ENCODE measurements at regions not wholly inside any gene's neighbourhood (a gene's known extent, or its start where the extent isn't known, plus 50 kb on each side); places are given as distances from the start of the nearest gene placed in this dataset.
"Not testable (repeated sequence)": the region's sequence is repeated elsewhere in the genome, so short reads cannot be mapped to it uniquely, and the experiment has no call there.

DNA sequence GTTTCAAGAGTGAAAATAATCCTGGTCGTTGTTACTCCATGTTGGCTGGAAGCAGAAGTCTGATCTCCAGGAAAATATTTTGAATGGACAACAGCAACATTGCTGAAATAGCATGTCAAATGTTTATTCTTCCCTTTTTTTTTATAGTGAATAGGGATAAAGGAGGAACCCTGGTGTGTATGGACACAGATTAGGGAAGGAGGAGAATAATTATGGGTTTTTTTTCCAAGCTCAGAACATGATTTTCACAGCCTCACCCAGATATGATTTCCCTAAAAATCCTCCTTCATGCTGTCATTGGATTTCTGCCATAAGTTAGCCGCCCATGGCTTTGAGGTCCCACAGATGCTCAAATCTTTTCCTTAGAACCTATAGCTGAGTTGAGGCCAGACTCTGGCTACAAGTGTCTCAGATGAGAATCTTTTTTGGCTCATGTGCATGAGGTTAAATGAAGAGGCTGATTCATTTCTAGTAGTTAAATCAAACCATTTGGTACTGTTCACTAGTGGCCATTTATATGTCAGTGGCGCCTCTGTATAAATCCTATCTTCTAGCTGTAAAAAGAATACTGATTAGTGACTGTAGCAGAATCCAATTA is 65.5 kb upstream of the LIFR start:
- TF ChIP-seq, protein P1, sequence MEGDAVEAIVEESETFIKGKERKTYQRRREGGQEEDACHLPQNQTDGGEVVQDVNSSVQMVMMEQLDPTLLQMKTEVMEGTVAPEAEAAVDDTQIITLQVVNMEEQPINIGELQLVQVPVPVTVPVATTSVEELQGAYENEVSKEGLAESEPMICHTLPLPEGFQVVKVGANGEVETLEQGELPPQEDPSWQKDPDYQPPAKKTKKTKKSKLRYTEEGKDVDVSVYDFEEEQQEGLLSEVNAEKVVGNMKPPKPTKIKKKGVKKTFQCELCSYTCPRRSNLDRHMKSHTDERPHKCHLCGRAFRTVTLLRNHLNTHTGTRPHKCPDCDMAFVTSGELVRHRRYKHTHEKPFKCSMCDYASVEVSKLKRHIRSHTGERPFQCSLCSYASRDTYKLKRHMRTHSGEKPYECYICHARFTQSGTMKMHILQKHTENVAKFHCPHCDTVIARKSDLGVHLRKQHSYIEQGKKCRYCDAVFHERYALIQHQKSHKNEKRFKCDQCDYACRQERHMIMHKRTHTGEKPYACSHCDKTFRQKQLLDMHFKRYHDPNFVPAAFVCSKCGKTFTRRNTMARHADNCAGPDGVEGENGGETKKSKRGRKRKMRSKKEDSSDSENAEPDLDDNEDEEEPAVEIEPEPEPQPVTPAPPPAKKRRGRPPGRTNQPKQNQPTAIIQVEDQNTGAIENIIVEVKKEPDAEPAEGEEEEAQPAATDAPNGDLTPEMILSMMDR (IDR thresholded peaks at IDR 0.05), result no peak
- no peak for DNase-seq
- peaks cover 3 to 20% (median 7%) of the 10 kb centered on the region in 7 donors for H3K9me3 Mint-ChIP-seq
- peaks cover 0 to 2% (median 2%) of the 10 kb centered on the region in 3 donors for H3K27me3 Mint-ChIP-seq (ENCODE audit: low read depth in 3 of 3)
- no peak overlapping the region for H3K27ac Mint-ChIP-seq
- no peaks in the 10 kb centered on the region for H4K20me1 ChIP-seq (ENCODE audit: insufficient read depth, low read length)
- peaks cover 0 to 2% of the 10 kb centered on the region in 2 donors for H3K27me3 ChIP-seq (ENCODE audit: control insufficient read depth in 2 of 2, insufficient read depth in 2 of 2, low read length in 2 of 2)
- H3K9ac ChIP-seq (ENCODE audit: insufficient read depth, low read length, poor library complexity, severe bottlenecking), result no peak overlapping the region
- no peaks in the 10 kb centered on the region for H3K36me3 Mint-ChIP-seq
- H3K4me1 Mint-ChIP-seq, result no peaks in the 10 kb centered on the region
- no peak overlapping the region for H3K4me2 ChIP-seq (replicated peaks; ENCODE audit: extremely low read depth, low read length, poor library complexity, severe bottlenecking)
- H2AFZ ChIP-seq (ENCODE audit: insufficient read depth, low read depth, low read length, poor library complexity, severe bottlenecking), result no peak overlapping the region
- H3K9me3 ChIP-seq (replicated peaks in 1 of 2; ENCODE audit: control insufficient read depth in 1 of 2, insufficient read depth in 1 of 2, low read length in 2 of 2), result peaks cover 6 to 7% of the 10 kb centered on the region in 2 donors
- H3K4me3 ChIP-seq (replicated peaks in 1 of 3; ENCODE audit: low read depth in 2 of 3, low read length in 3 of 3), result no peak overlapping the region
- intact Hi-C loops (cut with micrococcal nuclease), result no loop called here
- no CpG with 5 or more reads among the region's 3 CpGs for WGBS (ENCODE audit: insufficient coverage)
- no peak overlapping the region for H3K27ac ChIP-seq (ENCODE audit: low read depth in 1 of 2, low read length in 2 of 2)
- H3K4me1 ChIP-seq (ENCODE audit: control insufficient read depth in 1 of 2, insufficient read depth in 2 of 2, low read length in 2 of 2), result no peaks in the 10 kb centered on the region
- H3K4me3 Mint-ChIP-seq, result no peak overlapping the region
- H3K36me3 ChIP-seq (replicated peaks in 1 of 2; ENCODE audit: control insufficient read depth in 1 of 2, insufficient read depth in 2 of 2, low read length in 2 of 2), result no peaks in the 10 kb centered on the region
- H3K79me2 ChIP-seq (ENCODE audit: insufficient read depth, low read length), result no peaks in the 10 kb centered on the region

DNA sequence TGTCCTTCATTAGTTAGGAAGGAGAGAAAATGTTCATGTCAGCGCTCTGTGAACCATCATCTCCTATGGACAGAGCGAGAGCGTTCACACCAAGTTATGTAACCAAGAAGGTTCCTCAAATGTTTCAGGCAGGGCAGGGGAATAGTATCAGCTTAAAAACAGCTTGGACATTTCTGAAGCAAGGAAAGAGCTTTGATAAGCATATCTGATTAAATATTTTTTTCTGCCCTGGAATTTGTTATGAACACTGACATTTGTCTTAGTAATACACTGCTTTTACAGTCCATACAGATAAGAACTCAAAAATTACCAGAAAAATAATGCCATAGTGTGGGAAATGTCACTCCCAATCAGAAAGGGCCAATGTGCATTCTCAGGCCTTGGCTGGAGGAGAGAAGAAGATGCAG is 66.3 kb upstream of the LIFR start:
- Histone ChIP-seq H3K36me3 (replicated peaks in 1 of 2; ENCODE audit: control insufficient read depth in 1 of 2, insufficient read depth in 2 of 2, low read length in 2 of 2) (no peaks in the 10 kb centered on the region), H4K20me1 (ENCODE audit: insufficient read depth, low read length) (no peaks in the 10 kb centered on the region), H3K9ac (ENCODE audit: insufficient read depth, low read length, poor library complexity, severe bottlenecking) (no peak overlapping the region), H3K4me1 (ENCODE audit: control insufficient read depth in 1 of 2, insufficient read depth in 2 of 2, low read length in 2 of 2) (no peaks in the 10 kb centered on the region), H3K79me2 (ENCODE audit: insufficient read depth, low read length) (no peaks in the 10 kb centered on the region), H3K27ac (ENCODE audit: low read depth in 1 of 2, low read length in 2 of 2) (no peak overlapping the region), H3K4me3 (replicated peaks in 1 of 3; ENCODE audit: low read depth in 2 of 3, low read length in 3 of 3) (no peak overlapping the region), H2AFZ (ENCODE audit: insufficient read depth, low read depth, low read length, poor library complexity, severe bottlenecking) (no peak overlapping the region), H3K27me3 (ENCODE audit: control insufficient read depth in 2 of 2, insufficient read depth in 2 of 2, low read length in 2 of 2) (peaks cover 0 to 2% of the 10 kb centered on the region in 2 donors), H3K9me3 (replicated peaks in 1 of 2; ENCODE audit: control insufficient read depth in 1 of 2, insufficient read depth in 1 of 2, low read length in 2 of 2) (peaks cover 6 to 7% of the 10 kb centered on the region in 2 donors), H3K4me2 (replicated peaks; ENCODE audit: extremely low read depth, low read length, poor library complexity, severe bottlenecking) (no peak overlapping the region)
- Mint-ChIP-seq H3K9me3 (peaks cover 3 to 20% (median 7%) of the 10 kb centered on the region in 7 donors), H3K4me1 (no peaks in the 10 kb centered on the region), H3K27ac (no peak overlapping the region), H3K4me3 (no peak overlapping the region), H3K27me3 (ENCODE audit: low read depth in 3 of 3) (peaks cover 0 to 2% (median 2%) of the 10 kb centered on the region in 3 donors), H3K36me3 (no peaks in the 10 kb centered on the region)
- TF ChIP-seq, protein P1 (IDR thresholded peaks at IDR 0.05), result no peak
- intact Hi-C loops (cut with micrococcal nuclease), result no loop called here
- 43% methylated on average over 3 of the region's 3 CpGs for WGBS (ENCODE audit: insufficient coverage)
- no peak for DNase-seq

DNA sequence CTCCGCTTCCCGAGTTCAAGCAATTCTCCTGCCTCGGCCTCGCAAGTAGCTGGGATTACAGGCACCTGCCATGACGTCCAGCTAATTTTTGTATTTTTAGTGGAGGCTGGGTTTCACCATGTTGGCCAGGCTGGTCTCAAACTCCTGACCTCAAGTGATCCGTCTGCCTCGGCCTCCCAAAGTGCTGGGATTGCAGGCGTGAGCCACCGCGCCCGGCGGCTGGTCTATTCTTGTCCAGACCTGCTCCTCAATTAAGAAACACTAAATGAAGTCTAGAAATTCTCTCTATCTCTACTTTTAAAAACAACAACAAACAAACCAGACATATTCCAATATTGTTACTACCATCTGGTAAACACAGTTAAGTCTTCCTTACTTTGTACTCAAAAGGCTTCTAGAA is 68.1 kb upstream of the LIFR start:
- H3K79me2 ChIP-seq (ENCODE audit: insufficient read depth, low read length); H3K27me3 Mint-ChIP-seq (ENCODE audit: low read depth in 3 of 3); H3K36me3 Mint-ChIP-seq; H4K20me1 ChIP-seq (ENCODE audit: insufficient read depth, low read length); H3K9ac ChIP-seq (ENCODE audit: insufficient read depth, low read length, poor library complexity, severe bottlenecking); H2AFZ ChIP-seq (ENCODE audit: insufficient read depth, low read depth, low read length, poor library complexity, severe bottlenecking); H3K27ac ChIP-seq (ENCODE audit: low read depth in 1 of 2, low read length in 2 of 2); H3K27me3 ChIP-seq (ENCODE audit: control insufficient read depth in 2 of 2, insufficient read depth in 2 of 2, low read length in 2 of 2); H3K9me3 ChIP-seq (replicated peaks in 1 of 2; ENCODE audit: control insufficient read depth in 1 of 2, insufficient read depth in 1 of 2, low read length in 2 of 2); H3K4me3 Mint-ChIP-seq; H3K4me2 ChIP-seq (replicated peaks; ENCODE audit: extremely low read depth, low read length, poor library complexity, severe bottlenecking); DNase-seq; H3K36me3 ChIP-seq (replicated peaks in 1 of 2; ENCODE audit: control insufficient read depth in 1 of 2, insufficient read depth in 2 of 2, low read length in 2 of 2); H3K4me1 ChIP-seq (ENCODE audit: control insufficient read depth in 1 of 2, insufficient read depth in 2 of 2, low read length in 2 of 2); H3K27ac Mint-ChIP-seq; H3K4me3 ChIP-seq (replicated peaks in 1 of 3; ENCODE audit: low read depth in 2 of 3, low read length in 3 of 3); intact Hi-C loops (cut with micrococcal nuclease); H3K4me1 Mint-ChIP-seq: not testable (repeated sequence)
- WGBS (ENCODE audit: insufficient coverage), result 97% methylated on average over 12 of the region's 12 CpGs
- H3K9me3 Mint-ChIP-seq, result peaks cover 0 to 11% (median 5%) of the 10 kb centered on the region in 7 donors

Measured in CD14-positive monocyte (primary cell).